Breast epithelium (tissue), 4 donors: ENCODE measurements at regions not wholly inside any gene's neighbourhood (a gene's known extent, or its start where the extent isn't known, plus 50 kb on each side); places are given as distances from the start of the nearest gene placed in this dataset.

Experiments used
- DNase-seq, 2 donors: peaks; one replicate each; pipeline ENCODE4 v3.0.0-alpha.2; 2019; ENCODE audit warnings: low spot score in 2 of 2
- H3K27ac ChIP-seq, 2 donors: fragments of 200-600 bp; sonication (generic) in 1 of 2; one replicate each; pipeline ENCODE4 v1.5.1; 2016 to 2019; ENCODE audit warnings: mild to moderate bottlenecking in 1 of 2
- H3K27me3 ChIP-seq, 2 donors: fragments of 200-600 bp; sonication (generic) in 1 of 2; one replicate each; pipeline versions ENCODE4 v1.5.1 to v1.6.0; 2017 to 2019; ENCODE audit warnings: control low read depth in 1 of 2, mild to moderate bottlenecking in 1 of 2
- H3K36me3 ChIP-seq: fragments of 200-600 bp; one replicate; pipeline ENCODE4 v1.5.1; 2019
- H3K4me1 ChIP-seq, 2 donors: fragments of 200-600 bp; sonication (generic); one replicate each; pipeline ENCODE4 v1.5.1; 2016 to 2019; ENCODE audit warnings: control low read depth in 1 of 2
- H3K4me3 ChIP-seq, 3 donors: fragments of 200-600 bp; sonication (generic); 1 replicate in 2 of 3; 2 replicates in 1 of 3; pipeline ENCODE4 v1.5.1; 2016 to 2019; ENCODE audit warnings: mild to moderate bottlenecking in 3 of 3, moderate library complexity in 2 of 3
- H3K9me3 ChIP-seq, 2 donors: fragments of 200-600 bp; sonication (generic) in 1 of 2; one replicate each; pipeline ENCODE4 v1.5.1; 2016 to 2019; ENCODE audit warnings: control low read depth in 1 of 2
- CTCF ChIP-seq, 3 donors: fragments of 450-650 bp; IDR thresholded peaks; one replicate each; pipeline ENCODE4 v1.5.1; 2016 to 2017; ENCODE audit warnings: antibody characterized with exemption in 3 of 3, mild to moderate bottlenecking in 3 of 3, moderate library complexity in 3 of 3
- POLR2A ChIP-seq: fragments of 450-650 bp; IDR thresholded peaks from one replicate; pipeline ENCODE4 v1.6.1; 2016; ENCODE audit warnings: antibody characterized with exemption, mild to moderate bottlenecking, moderate library complexity
- POLR2AphosphoS5 ChIP-seq, 3 donors: sonication (generic); formaldehyde crosslinking; IDR thresholded peaks; one replicate each; pipeline ENCODE4 v1.6.1; 2017; ENCODE audit warnings: antibody characterized with exemption in 3 of 3
- intact Hi-C: fragments of 100-400 bp; cut with DNase I; formaldehyde crosslinking; loops from one replicate; pipeline ENCODE4 v1.15.1; 2023; ENCODE audit warnings: low total_unique reads

- TF ChIP-seq POLR2A (no peak), POLR2AphosphoS5 (IDR thresholded peaks at IDR 0.05) (no peak), CTCF (IDR thresholded peaks at IDR 0.05) (no peak)
- Histone ChIP-seq H3K4me1 (no peaks in the 10 kb centered on the region), H3K27me3 (no peaks in the 10 kb centered on the region), H3K27ac (no peak overlapping the region), H3K4me3 (no peak overlapping the region), H3K9me3 (no peaks in the 10 kb centered on the region), H3K36me3 (no peaks in the 10 kb centered on the region)
- intact Hi-C loops, result no loop called here
- no peak for DNase-seq
Observed at GRCh38 chr4:30495651-30496310, 224.4 kb upstream of the PCDH7 start.

GRCh38 chr4:30511751-30512150, 208.4 kb upstream of the PCDH7 start:
- DNase-seq, result no peak
- no peaks in the 10 kb centered on the region for H3K4me1 ChIP-seq
- no peaks in the 10 kb centered on the region for H3K9me3 ChIP-seq
- TF ChIP-seq CTCF (IDR thresholded peaks at IDR 0.05) (no peak), POLR2A (no peak), POLR2AphosphoS5 (IDR thresholded peaks at IDR 0.05) (no peak)
- H3K27ac ChIP-seq, result no peak overlapping the region
- H3K27me3 ChIP-seq, result peaks cover 0 to 2% of the 10 kb centered on the region in 2 donors
- no peaks in the 10 kb centered on the region for H3K36me3 ChIP-seq
- H3K4me3 ChIP-seq, result no peak overlapping the region
- intact Hi-C loops, result no loop called here

- H3K27me3 ChIP-seq, result no peaks in the 10 kb centered on the region
- no peak for TF ChIP-seq POLR2AphosphoS5 (IDR thresholded peaks at IDR 0.05)
- no peak for TF ChIP-seq CTCF (IDR thresholded peaks at IDR 0.05)
- no peak for TF ChIP-seq POLR2A
- intact Hi-C loops, result no loop called here
- H3K36me3 ChIP-seq, result no peaks in the 10 kb centered on the region
- no peaks in the 10 kb centered on the region for H3K9me3 ChIP-seq
- H3K4me1 ChIP-seq, result no peaks in the 10 kb centered on the region
- H3K27ac ChIP-seq, result no peak overlapping the region
- no peak for DNase-seq
- H3K4me3 ChIP-seq, result no peak overlapping the region
Observed at GRCh38 chr4:30518211-30518610, 202.0 kb upstream of the PCDH7 start.

- DNase-seq, result no peak
- Histone ChIP-seq H3K9me3 (peaks cover 0 to 4% of the 10 kb centered on the region in 2 donors), H3K27ac (no peak overlapping the region), H3K4me1 (no peaks in the 10 kb centered on the region), H3K27me3 (no peaks in the 10 kb centered on the region), H3K4me3 (no peak overlapping the region), H3K36me3 (no peaks in the 10 kb centered on the region)
- TF ChIP-seq CTCF (IDR thresholded peaks at IDR 0.05) (no peak), POLR2A (no peak), POLR2AphosphoS5 (IDR thresholded peaks at IDR 0.05) (no peak)
- intact Hi-C loops, result no loop called here
Observed at GRCh38 chr4:30525662-30526315, 194.4 kb upstream of the PCDH7 start.

- intact Hi-C loops, result no loop called here
- no peaks in the 10 kb centered on the region for H3K9me3 ChIP-seq
- H3K27ac ChIP-seq, result no peak overlapping the region
- TF ChIP-seq POLR2AphosphoS5 (IDR thresholded peaks at IDR 0.05) (no peak), POLR2A (no peak), CTCF (IDR thresholded peaks at IDR 0.05) (no peak)
- H3K4me1 ChIP-seq, result no peaks in the 10 kb centered on the region
- H3K27me3 ChIP-seq, result no peaks in the 10 kb centered on the region
- H3K36me3 ChIP-seq, result no peaks in the 10 kb centered on the region
- DNase-seq, result no peak
- H3K4me3 ChIP-seq, result no peak overlapping the region
Observed at GRCh38 chr4:30535255-30535654, 184.9 kb upstream of the PCDH7 start.
